ENCODE measurements at regions not wholly inside any gene's neighbourhood (a gene's known extent, or its start where the extent isn't known, plus 50 kb on each side); places are given as distances from the start of the nearest gene placed in this dataset.
"Not testable (repeated sequence)": the region's sequence is repeated elsewhere in the genome, so short reads cannot be mapped to it uniquely, and the experiment has no call there.

- no peak for ATAC-seq
Observed at GRCh38 chr1:3992746-3993145, 92.7 kb upstream of the C1orf174 start.

GRCh38 chr1:3993619-3994375 lies 93.7 kb upstream of the C1orf174 start:
- ATAC-seq: no peak

- no peak for ATAC-seq
Observed at GRCh38 chr1:3995141-3995780, 95.2 kb upstream of the C1orf174 start.

- ATAC-seq: no peak
Observed at GRCh38 chr1:3996846-3997705, 97.0 kb upstream of the C1orf174 start.

GRCh38 chr1:3998086-3998485 lies 98.0 kb upstream of the C1orf174 start:
- ATAC-seq: no peak

GRCh38 chr1:3999514-3999913 lies 99.4 kb upstream of the C1orf174 start:
- not testable (repeated sequence) for ATAC-seq

- no peak for ATAC-seq
Observed at GRCh38 chr1:3999941-4000735, 100.1 kb upstream of the C1orf174 start.

GRCh38 chr1:4000811-4001251 lies 100.8 kb upstream of the C1orf174 start:
- no peak for ATAC-seq

GRCh38 chr1:4001461-4001860 lies 101.4 kb upstream of the C1orf174 start:
- no peak for ATAC-seq

- no peak for ATAC-seq
Observed at GRCh38 chr1:4002061-4002521, 102.0 kb upstream of the C1orf174 start.

GRCh38 chr1:4002741-4003140 lies 102.7 kb upstream of the C1orf174 start:
- no peak for ATAC-seq

- no peak for ATAC-seq
Observed at GRCh38 chr1:4003846-4004505, 103.9 kb upstream of the C1orf174 start.

GRCh38 chr1:4004635-4005430 lies 104.8 kb upstream of the C1orf174 start:
- no peak for ATAC-seq

- no peak for ATAC-seq
Observed at GRCh38 chr1:4005431-4005830, 105.4 kb upstream of the C1orf174 start.

GRCh38 chr1:4006676-4007374 lies 106.8 kb upstream of the C1orf174 start:
- ATAC-seq: no peak

GRCh38 chr1:4010284-4010683 lies 110.2 kb upstream of the C1orf174 start:
- ATAC-seq: no peak

- no peak for ATAC-seq
Observed at GRCh38 chr1:4010814-4011605, 110.9 kb upstream of the C1orf174 start.

- no peak for ATAC-seq
Observed at GRCh38 chr1:4016351-4017130, 116.5 kb upstream of the C1orf174 start.
